Middle frontal gyrus (tissue), 1 donor: ENCODE measurements at regions not wholly inside any gene's neighbourhood (a gene's known extent, or its start where the extent isn't known, plus 50 kb on each side); places are given as distances from the start of the nearest gene placed in this dataset.

Experiments
- DNase-seq: peaks from one replicate; pipeline ENCODE4 v3.0.0-alpha.2; 2015; ENCODE audit warnings: low spot score; ENCODE audit errors: extremely low spot score

DNA sequence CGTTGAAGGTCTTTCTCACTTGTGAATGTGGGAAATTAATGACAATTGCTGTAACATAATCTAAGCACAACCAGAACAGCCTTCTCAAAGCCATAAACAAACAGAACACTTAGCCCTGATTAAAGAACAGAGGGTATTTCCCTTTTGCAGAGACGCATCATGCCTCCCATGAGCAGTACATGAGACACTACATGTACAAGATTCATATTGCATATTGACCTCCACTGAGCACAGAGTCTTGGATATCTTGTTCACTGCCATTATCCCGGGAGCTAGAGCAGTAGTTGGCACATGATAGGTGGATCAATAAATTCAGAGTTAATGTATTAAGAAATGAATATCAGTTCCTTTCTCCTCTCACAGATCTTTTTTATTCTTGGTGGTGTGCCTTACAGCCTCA is 1194.3 kb upstream of the TENM4 start:
- no peak for DNase-seq

GRCh38 chr11:80632691-80633090 is 1191.9 kb upstream of the TENM4 start:
- DNase-seq, result no peak

- no peak for DNase-seq
Measured at GRCh38 chr11:80632156-80632555, 1191.3 kb upstream of the TENM4 start.

DNA sequence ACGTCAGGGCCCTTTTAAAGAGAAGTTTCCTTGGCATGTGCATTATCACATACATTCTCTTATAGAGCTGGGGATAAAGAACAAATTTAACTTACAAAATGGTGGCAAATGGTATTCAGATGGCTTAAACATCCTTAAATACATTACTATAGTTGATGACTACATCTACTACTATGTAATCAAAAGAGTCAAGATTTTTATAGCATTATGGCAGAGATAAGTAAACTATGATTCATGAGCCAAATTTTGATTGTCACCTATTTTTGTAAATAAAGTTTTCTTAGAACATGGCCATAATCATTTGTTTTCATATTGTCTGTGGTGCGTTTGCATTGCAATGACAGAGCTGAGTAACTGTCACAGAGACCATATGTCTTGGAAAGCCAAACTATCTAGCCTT is 1188.6 kb upstream of the TENM4 start:
- no peak for DNase-seq

- DNase-seq, result no peak
Measured at GRCh38 chr11:80627364-80627763, 1186.5 kb upstream of the TENM4 start.

- DNase-seq, result no peak
Measured at GRCh38 chr11:80626721-80627120, 1185.9 kb upstream of the TENM4 start.

- no peak for DNase-seq
Measured at GRCh38 chr11:80625563-80625962, 1184.7 kb upstream of the TENM4 start.

DNA sequence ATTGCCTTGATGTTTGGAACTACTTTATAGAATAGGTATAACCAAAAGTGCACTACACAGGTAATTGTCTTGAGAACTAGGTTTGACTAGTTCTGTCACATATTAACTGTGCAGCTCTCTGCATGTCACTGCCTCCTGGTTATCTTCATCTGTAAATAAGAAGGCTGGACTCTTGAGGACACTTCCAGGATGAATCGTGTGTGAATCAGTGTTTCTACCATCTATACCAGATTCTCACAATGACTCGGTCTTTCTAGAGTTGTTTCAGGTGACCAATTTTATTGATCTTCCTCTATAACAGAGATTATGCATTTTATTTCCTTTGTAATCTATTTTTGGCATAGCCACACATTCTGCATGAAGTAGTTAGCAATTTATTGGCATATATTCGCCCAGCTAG is 1181.0 kb upstream of the TENM4 start:
- DNase-seq, result no peak

- no peak for DNase-seq
Measured at GRCh38 chr11:80620867-80621266, 1180.0 kb upstream of the TENM4 start.

- no peak for DNase-seq
Measured at GRCh38 chr11:80617156-80617555, 1176.3 kb upstream of the TENM4 start.

- DNase-seq, result no peak
Measured at GRCh38 chr11:80616070-80616800, 1175.4 kb upstream of the TENM4 start.

- no peak for DNase-seq
Measured at GRCh38 chr11:80613655-80614054, 1172.8 kb upstream of the TENM4 start.

GRCh38 chr11:80610516-80610915 is 1169.7 kb upstream of the TENM4 start:
- DNase-seq, result no peak

- no peak for DNase-seq
Measured at GRCh38 chr11:80603472-80603871, 1162.6 kb upstream of the TENM4 start.

DNA sequence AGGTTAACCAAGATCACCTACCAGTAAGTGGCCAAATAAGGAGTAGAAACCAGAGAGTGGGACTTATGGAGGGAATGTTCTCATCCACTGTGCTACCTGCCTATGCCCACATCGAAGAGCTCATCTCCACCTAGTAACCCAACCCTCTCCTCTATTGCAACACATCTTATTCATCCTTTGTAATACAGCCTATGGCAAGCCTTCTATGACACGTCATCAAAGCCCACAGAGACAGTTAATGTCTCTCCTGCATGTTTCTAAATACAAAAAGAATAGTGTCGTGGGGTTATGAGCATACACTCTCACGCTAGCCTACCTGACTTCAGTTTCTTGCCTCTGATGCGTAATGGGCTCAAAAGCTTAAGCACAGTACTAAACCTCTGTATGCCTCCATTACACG is 1158.1 kb upstream of the TENM4 start:
- DNase-seq, result no peak

- DNase-seq, result no peak
Measured at GRCh38 chr11:80596291-80596810, 1155.5 kb upstream of the TENM4 start.

- DNase-seq, result no peak
Measured at GRCh38 chr11:80595011-80595410, 1154.2 kb upstream of the TENM4 start.

DNA sequence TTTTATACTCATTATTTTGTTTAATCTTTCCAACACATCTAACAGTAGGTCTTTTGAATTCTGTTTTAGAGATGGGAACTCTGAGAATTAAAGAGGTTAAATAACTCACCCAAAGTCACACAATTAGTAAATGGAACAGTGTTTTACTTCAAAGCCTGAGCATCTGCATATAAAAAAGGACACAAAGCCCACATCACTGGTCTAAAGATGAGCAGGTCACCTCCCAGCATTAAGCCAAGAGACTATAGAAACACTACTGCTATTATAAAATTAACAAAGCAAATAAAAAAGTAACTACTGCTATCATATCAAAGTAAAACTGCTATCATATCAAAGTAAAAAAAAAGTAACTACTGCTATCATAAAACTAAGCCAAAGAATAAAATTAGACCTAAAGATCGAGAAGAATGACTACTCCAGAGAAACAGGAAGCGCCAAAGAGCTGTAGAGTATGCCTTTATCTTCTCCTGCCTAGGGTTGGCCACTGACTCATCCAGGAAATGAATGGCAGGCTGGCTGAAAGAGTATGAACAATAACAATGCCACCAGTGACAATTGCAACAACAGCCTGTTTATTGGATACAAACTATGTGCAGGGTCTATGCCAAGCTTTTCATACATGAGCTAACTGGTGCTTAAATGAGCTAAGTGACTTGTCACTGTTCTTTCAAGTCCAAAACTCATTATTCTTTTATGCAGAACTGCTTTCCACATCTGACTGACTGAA is 1153.0 kb upstream of the TENM4 start:
- no peak for DNase-seq

DNA sequence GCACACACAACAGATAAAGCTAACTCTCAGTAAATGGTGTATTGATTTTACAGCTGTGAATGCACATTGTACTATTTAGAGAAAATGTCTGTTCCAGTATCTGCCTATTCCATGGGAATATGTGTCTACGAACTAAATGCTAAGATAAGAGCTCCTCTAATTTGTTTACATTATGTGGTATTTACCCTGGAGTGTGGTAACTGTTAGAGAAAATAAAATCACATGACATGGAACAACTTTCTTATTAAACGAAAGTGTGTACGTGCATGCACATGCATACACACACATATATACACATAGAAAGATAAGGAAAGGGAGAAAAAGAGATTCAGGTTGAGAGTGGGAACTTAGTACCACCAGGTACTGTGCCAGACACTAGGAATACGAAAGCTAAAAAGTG is 1151.7 kb upstream of the TENM4 start:
- DNase-seq, result no peak

DNA sequence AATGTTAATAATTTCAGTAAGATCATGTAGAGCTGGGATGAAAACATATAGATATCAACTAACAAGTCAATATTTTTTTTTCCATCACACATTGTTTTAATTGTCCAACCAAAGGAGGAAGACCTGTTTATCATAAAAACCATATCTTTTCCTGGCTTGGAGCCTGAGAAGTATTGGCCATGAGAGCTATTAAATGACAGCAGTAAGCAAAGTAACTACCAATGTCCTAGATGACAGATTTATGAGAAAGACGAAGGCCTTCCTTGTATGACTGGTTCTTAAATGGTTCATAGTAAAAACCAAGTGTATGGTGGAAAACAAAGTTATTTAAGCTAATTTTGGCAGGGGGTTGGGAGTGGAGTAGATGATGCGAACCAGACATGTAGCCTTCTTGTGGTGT is 1147.1 kb upstream of the TENM4 start:
- no peak for DNase-seq

- DNase-seq, result no peak
Measured at GRCh38 chr11:80586464-80586863, 1145.6 kb upstream of the TENM4 start.

GRCh38 chr11:80584661-80585060 is 1143.8 kb upstream of the TENM4 start:
- no peak for DNase-seq

- DNase-seq, result no peak
Measured at GRCh38 chr11:80569832-80570231, 1129.0 kb upstream of the TENM4 start.
